Omental fat pad (tissue), 3 donors: ENCODE measurements at regions not wholly inside any gene's neighbourhood (a gene's known extent, or its start where the extent isn't known, plus 50 kb on each side); places are given as distances from the start of the nearest gene placed in this dataset.

Source experiments
- ATAC-seq: fragments of 150-250 bp; one replicate; pipeline ENCODE4 v1.9.1; 2016; ENCODE audit warnings: mild to moderate bottlenecking, moderate library complexity; ENCODE audit not compliant: low FRiP score
- DNase-seq: peaks from one replicate; pipeline ENCODE4 v3.0.0-alpha.2; 2019; ENCODE audit warnings: low spot score
- CTCF ChIP-seq, 3 donors: fragments of 450-650 bp; IDR thresholded peaks; one replicate each; pipeline ENCODE4 v1.5.1; 2016 to 2017; ENCODE audit warnings: antibody characterized with exemption in 3 of 3, mild to moderate bottlenecking in 3 of 3, moderate library complexity in 2 of 3

GRCh38 chr20:58133020-58133808 lies 95.2 kb downstream of the ANKRD60 start:
- TF ChIP-seq CTCF (IDR thresholded peaks at IDR 0.05), result no peak
- no peak for ATAC-seq
- DNase-seq, result no peak

- ATAC-seq (no peak), DNase-seq (no peak)
- TF ChIP-seq CTCF (IDR thresholded peaks at IDR 0.05), result no peak
Observed at GRCh38 chr20:58131551-58132142, 96.8 kb downstream of the ANKRD60 start.

- TF ChIP-seq CTCF (IDR thresholded peaks at IDR 0.05), result no peak
- no peak for ATAC-seq
- DNase-seq, result no peak
Observed at GRCh38 chr20:58131151-58131550, 97.3 kb downstream of the ANKRD60 start.

GRCh38 chr20:58130581-58130980 lies 97.9 kb downstream of the ANKRD60 start:
- no peak for TF ChIP-seq CTCF (IDR thresholded peaks at IDR 0.05)

GRCh38 chr20:58130156-58130555 lies 98.3 kb downstream of the ANKRD60 start:
- DNase-seq (no peak), ATAC-seq (no peak)
- TF ChIP-seq CTCF (IDR thresholded peaks at IDR 0.05), result no peak

More at GRCh38 chr20:58130581-58130980, 97.9 kb downstream of the ANKRD60 start:
- DNase-seq, result no peak
- ATAC-seq, result no peak

GRCh38 chr20:58129721-58130151 lies 98.7 kb downstream of the ANKRD60 start:
- DNase-seq (no peak), ATAC-seq (no peak)
- no peak for TF ChIP-seq CTCF (IDR thresholded peaks at IDR 0.05)
